DLD1 (cell line): ENCODE measurements at regions not wholly inside any gene's neighbourhood (a gene's known extent, or its start where the extent isn't known, plus 50 kb on each side); places are given as distances from the start of the nearest gene placed in this dataset.
"Not testable (repeated sequence)": the region's sequence is repeated elsewhere in the genome, so short reads cannot be mapped to it uniquely, and the experiment has no call there.

Source experiments
- in situ Hi-C: cut with HindIII; loops from 2 replicates; pipeline ENCODE4 v1.10.0; 2017; ENCODE audit warnings: low sequenced_read_pairs

- in situ Hi-C loops = no loop called here
These were observed 253.3 kb downstream of the FAM43A start for GRCh38 chr3:194938845-194939531.

- in situ Hi-C loops = no loop called here
These were observed 253.8 kb downstream of the FAM43A start for GRCh38 chr3:194939532-194939909.

- in situ Hi-C loops = no loop called here
These were observed 254.5 kb downstream of the FAM43A start for GRCh38 chr3:194939949-194940770.

GRCh38 chr3:194941360-194941955 lies 255.8 kb downstream of the FAM43A start:
- in situ Hi-C loops = no loop called here

- in situ Hi-C loops = no loop called here
These were observed 256.4 kb downstream of the FAM43A start for GRCh38 chr3:194941956-194942511.

GRCh38 chr3:194944526-194944925 lies 258.8 kb downstream of the FAM43A start:
- in situ Hi-C loops = no loop called here

GRCh38 chr3:194945508-194945907 lies 259.8 kb downstream of the FAM43A start:
- in situ Hi-C loops = no loop called here

- in situ Hi-C loops = no loop called here
These were observed 260.4 kb downstream of the FAM43A start for GRCh38 chr3:194946091-194946490.

- in situ Hi-C loops = no loop called here
These were observed 263.9 kb downstream of the FAM43A start for GRCh38 chr3:194949592-194949991.

- in situ Hi-C loops = no loop called here
These were observed 265.4 kb downstream of the FAM43A start for GRCh38 chr3:194950906-194951628.

- in situ Hi-C loops = not testable (repeated sequence)
These were observed 265.9 kb downstream of the FAM43A start for GRCh38 chr3:194951629-194951920.

GRCh38 chr3:194951931-194952582 lies 266.4 kb downstream of the FAM43A start:
- in situ Hi-C loops = no loop called here

- in situ Hi-C loops = no loop called here
These were observed 267.2 kb downstream of the FAM43A start for GRCh38 chr3:194952841-194953241.

GRCh38 chr3:194953291-194953690 lies 267.6 kb downstream of the FAM43A start:
- in situ Hi-C loops = no loop called here

GRCh38 chr3:194955546-194955945 lies 269.9 kb downstream of the FAM43A start:
- in situ Hi-C loops = no loop called here

- in situ Hi-C loops = no loop called here
These were observed 270.5 kb downstream of the FAM43A start for GRCh38 chr3:194955979-194956696.

- in situ Hi-C loops = no loop called here
These were observed 271.2 kb downstream of the FAM43A start for GRCh38 chr3:194956697-194957396.

GRCh38 chr3:194957743-194958240 lies 272.1 kb downstream of the FAM43A start:
- in situ Hi-C loops = no loop called here

GRCh38 chr3:194959217-194959616 lies 273.5 kb downstream of the FAM43A start:
- in situ Hi-C loops = no loop called here
